ENCODE measurements at regions not wholly inside any gene's neighbourhood (a gene's known extent, or its start where the extent isn't known, plus 50 kb on each side); places are given as distances from the start of the nearest gene placed in this dataset.

- TF ChIP-seq CTCF (IDR thresholded peaks at IDR 0.05; ENCODE audit: borderline replicate concordance, extremely low read depth, low read length, poor library complexity, severe bottlenecking) (no peak), EZH2 (IDR thresholded peaks at IDR 0.05; ENCODE audit: borderline replicate concordance, low read depth, low read length, severe bottlenecking) (no peak)
These were observed 555.3 kb downstream of the HS3ST4 start for GRCh38 chr16:26247063-26247462.

All from DND-41 (cell line).